ENCODE measurements at regions not wholly inside any gene's neighbourhood (a gene's known extent, or its start where the extent isn't known, plus 50 kb on each side); places are given as distances from the start of the nearest gene placed in this dataset.

- no CpG with 5 or more reads among the region's 1 CpG for WGBS (ENCODE audit: insufficient coverage)
- H3K36me3 Mint-ChIP-seq: no peaks in the 10 kb centered on the region
- Histone ChIP-seq H3K9me3 (replicated peaks in 1 of 2; ENCODE audit: control insufficient read depth in 1 of 2, insufficient read depth in 1 of 2, low read length in 2 of 2) (peaks cover 0 to 2% of the 10 kb centered on the region in 2 donors), H3K27ac (ENCODE audit: low read depth in 1 of 2, low read length in 2 of 2) (no peak overlapping the region), H3K36me3 (replicated peaks in 1 of 2; ENCODE audit: control insufficient read depth in 1 of 2, insufficient read depth in 2 of 2, low read length in 2 of 2) (no peaks in the 10 kb centered on the region), H3K27me3 (ENCODE audit: control insufficient read depth in 2 of 2, insufficient read depth in 2 of 2, low read length in 2 of 2) (peaks cover 4 to 5% of the 10 kb centered on the region in 2 donors), H3K9ac (ENCODE audit: insufficient read depth, low read length, poor library complexity, severe bottlenecking) (no peak overlapping the region), H3K79me2 (ENCODE audit: insufficient read depth, low read length) (no peaks in the 10 kb centered on the region), H3K4me2 (replicated peaks; ENCODE audit: extremely low read depth, low read length, poor library complexity, severe bottlenecking) (no peak overlapping the region), H3K4me1 (ENCODE audit: control insufficient read depth in 1 of 2, insufficient read depth in 2 of 2, low read length in 2 of 2) (no peaks in the 10 kb centered on the region), H2AFZ (ENCODE audit: insufficient read depth, low read depth, low read length, poor library complexity, severe bottlenecking) (no peak overlapping the region), H3K4me3 (replicated peaks in 1 of 3; ENCODE audit: low read depth in 2 of 3, low read length in 3 of 3) (no peak overlapping the region), H4K20me1 (ENCODE audit: insufficient read depth, low read length) (no peaks in the 10 kb centered on the region)
- no peak for TF ChIP-seq CTCF (IDR thresholded peaks at IDR 0.05)
- peaks cover 2 to 5% (median 4%) of the 10 kb centered on the region in 3 donors for H3K27me3 Mint-ChIP-seq (ENCODE audit: low read depth in 3 of 3)
- no peak overlapping the region for H3K27ac Mint-ChIP-seq
- peaks cover 10% of the 10 kb centered on the region for H3K4me1 Mint-ChIP-seq
- peaks cover 0 to 9% (median 4%) of the 10 kb centered on the region in 7 donors for H3K9me3 Mint-ChIP-seq
- H3K4me3 Mint-ChIP-seq: no peak overlapping the region
- intact Hi-C loops (cut with micrococcal nuclease): no loop called here
- no peak for DNase-seq
These were observed 158.2 kb upstream of the SFRP2 start for GRCh38 chr4:153947124-153947523.

GRCh38 chr4:153945704-153946103 lies 156.8 kb upstream of the SFRP2 start:
- Histone ChIP-seq H3K4me3 (replicated peaks in 1 of 3; ENCODE audit: low read depth in 2 of 3, low read length in 3 of 3) (no peak overlapping the region), H2AFZ (ENCODE audit: insufficient read depth, low read depth, low read length, poor library complexity, severe bottlenecking) (no peak overlapping the region), H3K9ac (ENCODE audit: insufficient read depth, low read length, poor library complexity, severe bottlenecking) (no peak overlapping the region), H3K27me3 (ENCODE audit: control insufficient read depth in 2 of 2, insufficient read depth in 2 of 2, low read length in 2 of 2) (peaks cover 4 to 5% of the 10 kb centered on the region in 2 donors), H3K4me2 (replicated peaks; ENCODE audit: extremely low read depth, low read length, poor library complexity, severe bottlenecking) (no peak overlapping the region), H3K9me3 (replicated peaks in 1 of 2; ENCODE audit: control insufficient read depth in 1 of 2, insufficient read depth in 1 of 2, low read length in 2 of 2) (peaks cover 0 to 2% of the 10 kb centered on the region in 2 donors), H3K4me1 (ENCODE audit: control insufficient read depth in 1 of 2, insufficient read depth in 2 of 2, low read length in 2 of 2) (no peaks in the 10 kb centered on the region), H4K20me1 (ENCODE audit: insufficient read depth, low read length) (no peaks in the 10 kb centered on the region), H3K36me3 (replicated peaks in 1 of 2; ENCODE audit: control insufficient read depth in 1 of 2, insufficient read depth in 2 of 2, low read length in 2 of 2) (no peaks in the 10 kb centered on the region), H3K27ac (ENCODE audit: low read depth in 1 of 2, low read length in 2 of 2) (no peak overlapping the region), H3K79me2 (ENCODE audit: insufficient read depth, low read length) (no peaks in the 10 kb centered on the region)
- Mint-ChIP-seq H3K9me3 (peaks cover 0 to 9% (median 4%) of the 10 kb centered on the region in 7 donors), H3K4me3 (no peak overlapping the region), H3K36me3 (no peaks in the 10 kb centered on the region), H3K27ac (no peak overlapping the region), H3K27me3 (ENCODE audit: low read depth in 3 of 3) (peaks cover 5 to 9% (median 8%) of the 10 kb centered on the region in 3 donors), H3K4me1 (peaks cover 10% of the 10 kb centered on the region)
- no peak for DNase-seq
- intact Hi-C loops (cut with micrococcal nuclease): no loop called here
- no CpG with 5 or more reads among the region's 1 CpG for WGBS (ENCODE audit: insufficient coverage)
- TF ChIP-seq CTCF (IDR thresholded peaks at IDR 0.05): no peak
